CD4-positive, CD25-positive, alpha-beta regulatory T cell (primary cell): ENCODE measurements at regions not wholly inside any gene's neighbourhood (a gene's known extent, or its start where the extent isn't known, plus 50 kb on each side); places are given as distances from the start of the nearest gene placed in this dataset.
"Not testable (repeated sequence)": the region's sequence is repeated elsewhere in the genome, so short reads cannot be mapped to it uniquely, and the experiment has no call there.

Experiments
- ATAC-seq, 2 donors: fragments of 150-1000 bp; cut with Tn5 transposase; one replicate each; pipeline ENCODE4 v1.10.0; 2021; ENCODE audit warnings: low read depth in 2 of 2, moderate number of reproducible peaks in 2 of 2, moderate library complexity in 1 of 2
- DNase-seq, 3 donors: peaks; one replicate each; pipeline versions ENCODE4 v3.0.0 to v3.0.0-alpha.2; 2012 to 2022; ENCODE audit warnings: mixed read lengths in 1 of 3
- H3K27ac ChIP-seq: one replicate; pipeline ENCODE4 v1.7.0; 2013; ENCODE audit warnings: mild to moderate bottlenecking, low read length; ENCODE audit not compliant: insufficient read depth, poor library complexity, severe bottlenecking
- H3K27me3 ChIP-seq: one replicate; pipeline ENCODE4 v1.7.0; 2013; ENCODE audit warnings: low read length; ENCODE audit not compliant: control insufficient read depth, insufficient read depth
- H3K36me3 ChIP-seq: one replicate; pipeline ENCODE4 v1.7.0; 2013; ENCODE audit warnings: mild to moderate bottlenecking, low read length, moderate library complexity; ENCODE audit not compliant: control insufficient read depth, insufficient read depth
- H3K4me1 ChIP-seq: 2 replicates; pipeline ENCODE4 v1.7.0; 2013; ENCODE audit warnings: mild to moderate bottlenecking, low read length; ENCODE audit not compliant: insufficient read depth, control insufficient read depth, poor library complexity, severe bottlenecking
- H3K4me3 ChIP-seq: one replicate; pipeline ENCODE4 v1.7.0; 2013; ENCODE audit warnings: low read depth, mild to moderate bottlenecking, low read length, moderate library complexity
- H3K9me3 ChIP-seq, 2 experiments: 1 replicate in 1 of 2; 2 replicates in 1 of 2; pipeline ENCODE4 v1.7.0; 2013; ENCODE audit warnings: low read length in 2 of 2, mild to moderate bottlenecking in 1 of 2, moderate library complexity in 1 of 2; ENCODE audit not compliant: control insufficient read depth in 2 of 2
- H3K27ac Mint-ChIP-seq, 3 donors: one replicate each; pipeline ENCODE4 v1.8.0; 2020 to 2022; ENCODE audit warnings: mild to moderate bottlenecking in 3 of 3, mixed read lengths in 3 of 3, moderate library complexity in 2 of 3
- H3K27me3 Mint-ChIP-seq: one replicate; pipeline ENCODE4 v1.8.0; 2022; ENCODE audit warnings: mild to moderate bottlenecking, mixed read lengths
- H3K36me3 Mint-ChIP-seq: one replicate; pipeline ENCODE4 v1.8.0; 2020; ENCODE audit warnings: mixed read lengths
- H3K4me1 Mint-ChIP-seq, 4 donors: one replicate each; pipeline ENCODE4 v1.8.0; 2020 to 2022; ENCODE audit warnings: mixed read lengths in 4 of 4, mild to moderate bottlenecking in 1 of 4
- H3K4me3 Mint-ChIP-seq, 4 donors: one replicate each; pipeline ENCODE4 v1.8.0; 2020 to 2022; ENCODE audit warnings: mild to moderate bottlenecking in 4 of 4, mixed read lengths in 4 of 4, moderate library complexity in 3 of 4
- H3K9me3 Mint-ChIP-seq, 7 donors: one replicate each; pipeline ENCODE4 v1.8.0; 2020 to 2022; ENCODE audit warnings: mixed read lengths in 7 of 7, mild to moderate bottlenecking in 3 of 7, moderate library complexity in 2 of 7

DNA sequence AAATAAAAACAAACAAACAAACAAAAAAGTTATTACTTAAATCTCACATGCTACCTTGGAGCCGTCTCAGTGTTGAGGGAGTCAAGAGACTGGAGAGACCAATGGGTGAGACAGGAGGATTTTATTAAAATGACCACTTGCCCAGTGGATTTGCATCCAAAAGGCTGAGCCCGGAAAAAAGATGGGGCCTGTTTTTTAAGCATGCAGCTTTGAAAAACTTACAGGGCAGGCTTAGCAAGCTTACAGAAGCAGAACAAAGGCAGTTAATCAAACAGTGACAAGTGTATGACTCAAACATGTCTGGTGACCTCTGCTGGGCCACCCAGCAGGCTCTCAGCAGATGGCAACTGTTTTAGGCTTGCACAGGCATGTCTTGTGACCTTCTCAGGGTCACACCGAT is 82.5 kb downstream of the POTEH start:
- H3K9me3 Mint-ChIP-seq, H3K9me3 ChIP-seq, H3K4me1 ChIP-seq, H3K4me3 Mint-ChIP-seq, ATAC-seq, DNase-seq, H3K36me3 ChIP-seq, H3K4me3 ChIP-seq, H3K27ac Mint-ChIP-seq, H3K27me3 ChIP-seq, H3K4me1 Mint-ChIP-seq, H3K27me3 Mint-ChIP-seq, H3K36me3 Mint-ChIP-seq, H3K27ac ChIP-seq: not testable (repeated sequence)

- H3K27ac Mint-ChIP-seq, H3K9me3 Mint-ChIP-seq, H3K27ac ChIP-seq, H3K4me1 ChIP-seq, H3K36me3 ChIP-seq, DNase-seq, H3K27me3 ChIP-seq, H3K4me3 ChIP-seq, H3K9me3 ChIP-seq, H3K4me1 Mint-ChIP-seq, H3K4me3 Mint-ChIP-seq, H3K36me3 Mint-ChIP-seq, ATAC-seq, H3K27me3 Mint-ChIP-seq: not testable (repeated sequence)
Measured at GRCh38 chr22:15775118-15775517, 85.3 kb downstream of the POTEH start.

DNA sequence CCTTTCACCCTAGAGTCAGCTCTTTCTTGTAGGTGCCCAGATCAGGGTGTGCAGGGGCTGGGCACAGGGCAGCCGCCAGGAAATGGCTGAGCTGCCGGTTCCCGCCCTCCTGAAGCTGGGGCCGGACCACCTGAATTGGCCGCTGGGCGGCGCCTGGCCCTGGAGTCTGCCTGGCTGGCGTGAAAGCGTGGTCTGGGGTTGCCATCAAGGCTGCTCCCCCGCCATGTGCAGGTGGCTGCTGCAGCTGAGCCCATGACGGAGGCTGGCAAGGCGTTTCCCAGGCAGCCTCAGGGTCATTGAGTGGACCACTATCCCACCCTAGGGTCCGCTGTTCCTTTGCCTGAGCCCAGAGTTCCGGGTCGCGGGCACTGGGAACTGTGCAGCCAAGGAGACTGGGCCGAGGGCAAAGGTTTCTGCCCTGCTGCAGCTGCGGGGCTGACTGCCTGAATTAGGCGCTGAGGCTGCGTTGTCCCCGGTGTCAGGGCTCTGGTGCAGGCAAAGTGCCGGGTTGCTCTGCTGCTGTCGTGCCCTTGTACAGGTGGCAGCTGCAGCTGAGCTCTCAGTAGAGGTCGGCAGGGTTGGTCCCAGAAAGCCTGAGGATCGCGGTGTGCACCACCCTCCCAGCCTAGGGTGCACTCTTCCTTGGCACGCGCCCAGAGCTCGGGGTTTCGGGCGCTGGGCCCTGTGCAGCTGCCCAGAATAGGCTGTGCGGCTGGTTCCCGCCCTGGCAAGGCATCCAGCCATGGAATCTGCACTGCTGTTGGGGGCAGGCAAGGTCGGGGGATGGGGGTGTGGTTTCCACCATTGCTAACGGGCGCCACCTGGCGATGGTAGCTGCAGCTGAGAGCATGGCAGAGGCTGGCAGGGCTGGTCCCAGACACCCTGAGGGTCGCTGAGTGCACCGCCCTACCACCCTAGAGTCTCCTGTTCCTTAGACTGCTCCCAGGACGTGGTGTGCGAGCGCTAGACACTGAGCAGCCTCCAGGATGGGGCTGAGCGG is 86.1 kb downstream of the POTEH start:
- H3K27me3 Mint-ChIP-seq, H3K4me1 Mint-ChIP-seq, H3K9me3 ChIP-seq, H3K27ac ChIP-seq, H3K4me1 ChIP-seq, H3K36me3 Mint-ChIP-seq, H3K4me3 Mint-ChIP-seq, H3K27me3 ChIP-seq, H3K4me3 ChIP-seq, H3K36me3 ChIP-seq, H3K27ac Mint-ChIP-seq, H3K9me3 Mint-ChIP-seq, DNase-seq: not testable (repeated sequence)
- ATAC-seq, result peak in 1 of 2 donors; percentile 31

GRCh38 chr22:15776727-15777126 is 86.9 kb downstream of the POTEH start:
- H3K27ac ChIP-seq, H3K4me1 Mint-ChIP-seq, ATAC-seq, H3K36me3 Mint-ChIP-seq, H3K27me3 ChIP-seq, H3K36me3 ChIP-seq, H3K9me3 Mint-ChIP-seq, DNase-seq, H3K27ac Mint-ChIP-seq, H3K27me3 Mint-ChIP-seq, H3K9me3 ChIP-seq, H3K4me3 Mint-ChIP-seq, H3K4me1 ChIP-seq, H3K4me3 ChIP-seq: not testable (repeated sequence)

- not testable (repeated sequence) for H3K36me3 ChIP-seq, H3K9me3 ChIP-seq, H3K27me3 Mint-ChIP-seq, H3K27ac Mint-ChIP-seq, H3K36me3 Mint-ChIP-seq, H3K4me1 ChIP-seq, H3K27me3 ChIP-seq, H3K4me3 ChIP-seq, H3K9me3 Mint-ChIP-seq, H3K4me3 Mint-ChIP-seq, H3K27ac ChIP-seq, DNase-seq, ATAC-seq, H3K4me1 Mint-ChIP-seq
Measured at GRCh38 chr22:15777150-15777549, 87.3 kb downstream of the POTEH start.

- H3K36me3 Mint-ChIP-seq, H3K36me3 ChIP-seq, H3K4me1 Mint-ChIP-seq, H3K4me1 ChIP-seq, H3K27ac Mint-ChIP-seq, ATAC-seq, H3K27ac ChIP-seq, DNase-seq, H3K4me3 Mint-ChIP-seq, H3K9me3 Mint-ChIP-seq, H3K27me3 Mint-ChIP-seq, H3K27me3 ChIP-seq, H3K4me3 ChIP-seq, H3K9me3 ChIP-seq: not testable (repeated sequence)
Measured at GRCh38 chr22:15777557-15777956, 87.7 kb downstream of the POTEH start.

DNA sequence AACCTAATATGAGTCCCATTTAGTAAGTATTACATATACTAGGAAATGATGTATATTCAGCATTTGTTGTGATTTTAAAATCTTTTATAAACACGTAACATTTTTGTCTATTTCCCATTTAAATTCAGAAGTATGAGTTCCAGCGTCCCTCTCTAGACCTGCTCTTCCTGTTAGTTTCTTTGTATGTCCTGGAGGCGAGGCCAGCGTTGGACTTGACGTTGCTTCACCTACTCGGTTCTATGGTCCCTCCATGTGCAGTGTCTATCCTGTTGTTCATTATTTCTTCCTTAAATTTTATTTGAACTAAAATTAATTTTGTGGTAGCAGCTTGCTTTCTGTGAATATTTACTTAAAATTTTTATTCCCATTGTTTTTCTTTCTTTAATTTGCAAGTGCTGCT is 88.5 kb downstream of the POTEH start:
- H3K9me3 ChIP-seq, H3K27me3 Mint-ChIP-seq, H3K27me3 ChIP-seq, H3K36me3 ChIP-seq, H3K36me3 Mint-ChIP-seq, H3K27ac ChIP-seq, H3K4me1 ChIP-seq, H3K4me3 Mint-ChIP-seq, H3K27ac Mint-ChIP-seq, ATAC-seq, H3K9me3 Mint-ChIP-seq, H3K4me3 ChIP-seq, H3K4me1 Mint-ChIP-seq, DNase-seq: not testable (repeated sequence)

GRCh38 chr22:15781652-15782051 is 91.8 kb downstream of the POTEH start:
- not testable (repeated sequence) for H3K4me1 Mint-ChIP-seq, H3K27me3 Mint-ChIP-seq, H3K9me3 ChIP-seq, ATAC-seq, H3K9me3 Mint-ChIP-seq, H3K4me3 ChIP-seq, H3K4me1 ChIP-seq, H3K36me3 Mint-ChIP-seq, DNase-seq, H3K27me3 ChIP-seq, H3K36me3 ChIP-seq, H3K27ac ChIP-seq, H3K4me3 Mint-ChIP-seq, H3K27ac Mint-ChIP-seq
